Osteocyte (in vitro differentiated cells): ENCODE measurements at regions not wholly inside any gene's neighbourhood (a gene's known extent, or its start where the extent isn't known, plus 50 kb on each side); places are given as distances from the start of the nearest gene placed in this dataset.
"Not testable (repeated sequence)": the region's sequence is repeated elsewhere in the genome, so short reads cannot be mapped to it uniquely, and the experiment has no call there.

ENCODE experiments used
- DNase-seq: peaks from one replicate; pipeline ENCODE4 v3.0.0; 2021; ENCODE audit warnings: mixed read lengths; ENCODE audit not compliant: unreplicated experiment; ENCODE audit errors: extremely low spot score
- H3K27ac Mint-ChIP-seq: one replicate; pipeline ENCODE4 v1.8.0; 2021; ENCODE audit warnings: mild to moderate bottlenecking, mixed read lengths; ENCODE audit not compliant: unreplicated experiment
- H3K27me3 Mint-ChIP-seq: one replicate; pipeline ENCODE4 v1.8.0; 2021; ENCODE audit warnings: mixed read lengths; ENCODE audit not compliant: unreplicated experiment
- H3K36me3 Mint-ChIP-seq: one replicate; pipeline ENCODE4 v1.8.0; 2021; ENCODE audit warnings: mixed read lengths; ENCODE audit not compliant: unreplicated experiment
- H3K4me1 Mint-ChIP-seq: one replicate; pipeline ENCODE4 v1.8.0; 2021; ENCODE audit warnings: mixed read lengths; ENCODE audit not compliant: unreplicated experiment
- H3K4me3 Mint-ChIP-seq: one replicate; pipeline ENCODE4 v1.8.0; 2021; ENCODE audit warnings: mild to moderate bottlenecking, moderate library complexity, mixed read lengths; ENCODE audit not compliant: unreplicated experiment
- H3K9me3 Mint-ChIP-seq: one replicate; pipeline ENCODE4 v1.8.0; 2021; ENCODE audit warnings: mixed read lengths; ENCODE audit not compliant: unreplicated experiment
- CTCF ChIP-seq: fragments of 200-600 bp; sonication (generic); IDR thresholded peaks from 2 replicates; pipeline ENCODE4 v1.5.0; 2021; ENCODE audit warnings: antibody characterized with exemption, mild to moderate bottlenecking, moderate library complexity

DNA sequence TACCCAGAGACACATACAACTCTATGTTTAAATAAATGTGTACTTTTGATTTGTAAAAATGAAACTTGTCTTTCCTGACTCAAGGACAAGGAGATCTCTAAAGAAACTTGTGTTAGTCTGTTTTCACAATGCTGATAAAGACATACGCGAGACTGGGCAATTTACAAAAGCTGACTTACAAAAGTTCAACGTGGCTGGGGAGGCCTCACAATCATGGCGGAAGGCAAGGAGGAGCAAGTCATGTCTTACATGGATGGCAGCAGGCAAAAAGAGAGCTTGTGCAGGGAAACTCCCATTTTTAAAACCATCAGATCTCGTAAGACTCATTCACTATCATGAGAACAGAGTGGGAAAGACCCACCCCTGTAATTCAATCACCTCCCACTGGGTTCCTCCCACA lies 52.2 kb upstream of the PAPSS1 start:
- H3K36me3 Mint-ChIP-seq, H3K4me1 Mint-ChIP-seq, H3K27ac Mint-ChIP-seq, DNase-seq, H3K4me3 Mint-ChIP-seq: not testable (repeated sequence)
- Mint-ChIP-seq H3K27me3 (peaks cover 53% of the 10 kb centered on the region), H3K9me3 (peaks cover 12% of the 10 kb centered on the region)

DNA sequence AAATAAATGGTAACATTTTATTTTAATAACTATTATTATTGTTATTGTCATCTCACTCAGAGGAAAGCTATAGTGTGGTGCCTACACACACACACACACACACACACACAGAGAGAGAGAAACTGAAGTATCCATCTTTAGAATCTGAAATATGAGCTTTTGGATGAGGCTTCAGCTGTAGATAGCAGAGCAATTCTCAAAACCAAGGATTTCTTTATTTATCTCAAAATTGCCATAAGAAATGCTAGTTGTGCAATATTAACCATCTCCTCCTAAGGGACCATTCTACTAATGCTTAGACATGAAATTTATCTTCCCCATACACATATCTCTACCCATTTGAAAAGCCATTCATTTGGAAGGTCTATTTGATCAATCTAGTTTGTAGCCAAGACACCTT lies 50.1 kb upstream of the SGMS2 start:
- H3K36me3 Mint-ChIP-seq: no peaks in the 10 kb centered on the region
- H3K27me3 Mint-ChIP-seq: peaks cover 57% of the 10 kb centered on the region
- no peak for DNase-seq
- no peak overlapping the region for H3K4me3 Mint-ChIP-seq
- no peak for TF ChIP-seq CTCF
- H3K27ac Mint-ChIP-seq: no peak overlapping the region
- H3K4me1 Mint-ChIP-seq: no peaks in the 10 kb centered on the region
- peaks cover 12% of the 10 kb centered on the region for H3K9me3 Mint-ChIP-seq
